Testis (tissue), 2 donors: ENCODE measurements at regions not wholly inside any gene's neighbourhood (a gene's known extent, or its start where the extent isn't known, plus 50 kb on each side); places are given as distances from the start of the nearest gene placed in this dataset.

Experiments used
- POLR2A ChIP-seq: fragments of 450-650 bp; IDR thresholded peaks from one replicate; pipeline ENCODE4 v1.6.1; 2017; ENCODE audit warnings: antibody characterized with exemption, mild to moderate bottlenecking, moderate library complexity
- TF ChIP-seq, protein P1 (sequence below), 3 experiments: fragments of 450-650 bp in 2 of 3; fragments of 200-600 bp in 1 of 3; sonication (generic) in 1 of 3; IDR thresholded peaks; one replicate each; pipeline ENCODE4 v1.5.1; 2016 to 2019; ENCODE audit warnings: antibody characterized with exemption in 3 of 3, mild to moderate bottlenecking in 2 of 3, moderate library complexity in 1 of 3

DNA sequence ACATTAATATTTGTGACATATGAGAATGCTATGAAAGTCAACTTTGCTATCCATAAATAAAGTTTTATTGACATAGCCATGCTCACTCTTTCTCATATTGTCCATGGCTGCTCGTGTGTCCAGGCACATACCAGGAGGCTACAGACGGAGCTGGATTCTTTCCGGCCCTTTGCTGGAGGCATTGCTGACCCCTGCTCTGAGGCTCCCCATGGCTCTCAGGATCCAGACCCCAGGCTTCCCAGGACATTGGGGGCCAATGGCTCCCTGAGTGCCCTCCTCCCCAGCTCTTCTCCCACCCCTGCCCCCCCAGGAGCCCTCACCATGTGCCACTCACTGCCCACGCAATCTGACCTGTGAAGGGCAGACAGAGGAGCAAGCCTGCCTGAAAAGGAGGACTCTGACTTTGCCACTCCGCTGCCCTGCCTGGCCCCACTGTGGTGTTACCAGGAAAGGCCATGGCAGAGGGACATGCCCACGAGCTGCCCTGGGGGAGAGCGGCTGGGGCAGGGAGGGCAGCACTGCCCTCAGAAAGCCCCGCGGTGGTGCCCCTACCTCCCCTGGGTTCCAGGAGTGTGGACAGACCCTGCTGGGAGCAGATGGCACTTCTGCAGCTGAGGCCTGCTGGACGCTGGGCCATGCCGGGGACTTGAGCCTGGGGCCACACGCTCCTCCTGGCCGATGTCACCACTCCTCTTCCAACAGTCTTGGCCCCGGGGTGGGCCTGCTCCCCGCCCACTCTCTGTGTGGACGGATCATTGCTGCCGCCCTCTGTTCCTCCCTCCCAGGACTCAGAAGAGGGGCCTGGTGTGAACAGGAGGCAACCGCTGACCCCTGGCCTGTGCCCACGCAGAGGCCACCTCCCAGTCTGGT lies 97.8 kb upstream of the BHLHE23 start:
- TF ChIP-seq POLR2A: no peak
- TF ChIP-seq, protein P1, sequence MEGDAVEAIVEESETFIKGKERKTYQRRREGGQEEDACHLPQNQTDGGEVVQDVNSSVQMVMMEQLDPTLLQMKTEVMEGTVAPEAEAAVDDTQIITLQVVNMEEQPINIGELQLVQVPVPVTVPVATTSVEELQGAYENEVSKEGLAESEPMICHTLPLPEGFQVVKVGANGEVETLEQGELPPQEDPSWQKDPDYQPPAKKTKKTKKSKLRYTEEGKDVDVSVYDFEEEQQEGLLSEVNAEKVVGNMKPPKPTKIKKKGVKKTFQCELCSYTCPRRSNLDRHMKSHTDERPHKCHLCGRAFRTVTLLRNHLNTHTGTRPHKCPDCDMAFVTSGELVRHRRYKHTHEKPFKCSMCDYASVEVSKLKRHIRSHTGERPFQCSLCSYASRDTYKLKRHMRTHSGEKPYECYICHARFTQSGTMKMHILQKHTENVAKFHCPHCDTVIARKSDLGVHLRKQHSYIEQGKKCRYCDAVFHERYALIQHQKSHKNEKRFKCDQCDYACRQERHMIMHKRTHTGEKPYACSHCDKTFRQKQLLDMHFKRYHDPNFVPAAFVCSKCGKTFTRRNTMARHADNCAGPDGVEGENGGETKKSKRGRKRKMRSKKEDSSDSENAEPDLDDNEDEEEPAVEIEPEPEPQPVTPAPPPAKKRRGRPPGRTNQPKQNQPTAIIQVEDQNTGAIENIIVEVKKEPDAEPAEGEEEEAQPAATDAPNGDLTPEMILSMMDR (IDR thresholded peaks at IDR 0.05): no peak
